H1 (cell line): ENCODE measurements at regions not wholly inside any gene's neighbourhood (a gene's known extent, or its start where the extent isn't known, plus 50 kb on each side); places are given as distances from the start of the nearest gene placed in this dataset.
"Not testable (repeated sequence)": the region's sequence is repeated elsewhere in the genome, so short reads cannot be mapped to it uniquely, and the experiment has no call there.

ENCODE experiments used
- CTCF ChIA-PET: fragments of 300-600 bp; sonication (Branson Sonifier 250); formaldehyde crosslinking; loops from one replicate; lab custom pipeline; 2021; ENCODE audit not compliant: partially characterized antibody; lab: Charles Lee
- POLR2A ChIA-PET: fragments of 300-600 bp; sonication (Branson Sonifier 250); formaldehyde crosslinking; loops from one replicate; lab custom pipeline; 2021; ENCODE audit warnings: inconsistent platforms; ENCODE audit not compliant: partially characterized antibody; lab: Charles Lee
- DNase-seq, 2 experiments: peaks; one replicate each; pipeline versions ENCODE4 v3.0.0 to v3.0.0-alpha.2; 2010 to 2022; ENCODE audit warnings: low spot score in 2 of 2, low read depth in 1 of 2, mixed read lengths in 1 of 2
- FAIRE-seq: peaks from 2 replicates; lab custom pipeline; 2011; peaks lifted over from hg19 to GRCh38; lab: Jason Lieb, UNC
- H2AFZ ChIP-seq: 2 replicates; pipeline ENCODE4 v1.8.1; 2012; ENCODE audit warnings: low read length, inconsistent platforms
- H2AK5ac ChIP-seq: 2 replicates; pipeline ENCODE4 v1.6.1; 2013; ENCODE audit warnings: low read depth, low read length
- H2BK120ac ChIP-seq: replicated peaks from 2 replicates; pipeline ENCODE3; 2013; ENCODE audit warnings: low read depth, low read length, inconsistent platforms
- H2BK12ac ChIP-seq: 2 replicates; pipeline ENCODE4 v1.6.1; 2013; ENCODE audit warnings: low read depth, low read length
- H2BK15ac ChIP-seq: 2 replicates; pipeline ENCODE4 v1.6.1; 2013; ENCODE audit warnings: low read length
- H2BK20ac ChIP-seq: 2 replicates; pipeline ENCODE4 v1.6.1; 2013; ENCODE audit warnings: low read length
- H2BK5ac ChIP-seq: 2 replicates; pipeline ENCODE4 v1.6.1; 2013; ENCODE audit warnings: low read depth, low read length
- H3K14ac ChIP-seq: 2 replicates; pipeline ENCODE4 v1.6.1; 2013; ENCODE audit warnings: inconsistent platforms; ENCODE audit not compliant: insufficient read length
- H3K18ac ChIP-seq: 2 replicates; pipeline ENCODE4 v1.6.1; 2013; ENCODE audit warnings: low read length; ENCODE audit errors: extremely low read depth
- H3K23ac ChIP-seq: 2 replicates; pipeline ENCODE4 v1.6.1; 2013; ENCODE audit warnings: inconsistent platforms; ENCODE audit not compliant: insufficient read length
- H3K23me2 ChIP-seq: 2 replicates; pipeline ENCODE4 v1.6.1; 2013; ENCODE audit warnings: low read depth, low read length
- H3K27ac ChIP-seq: 2 replicates; pipeline ENCODE4 v1.6.1; 2011; ENCODE audit warnings: low read depth, low read length, inconsistent platforms
- H3K27me3 ChIP-seq, 4 experiments: replicated peaks in 1 of 4; 1 replicate in 1 of 4; 2 replicates in 3 of 4; pipeline versions ENCODE4 v1.6.1 to v1.8.1; 2011 to 2013; ENCODE audit warnings: low read length in 3 of 4, mild to moderate bottlenecking in 3 of 4, inconsistent platforms in 2 of 4, mixed read lengths in 2 of 4, moderate library complexity in 1 of 4; ENCODE audit not compliant: control insufficient read depth in 3 of 4, insufficient read depth in 3 of 4; ENCODE audit errors: extremely low read depth in 1 of 4
- H3K36me3 ChIP-seq, 4 experiments: 2 replicates each; pipeline versions ENCODE4 v1.6.1 to v1.8.1; 2011 to 2013; ENCODE audit warnings: mild to moderate bottlenecking in 4 of 4, low read length in 3 of 4, moderate library complexity in 2 of 4, control low read depth in 1 of 4, inconsistent platforms in 1 of 4; ENCODE audit not compliant: insufficient read depth in 4 of 4, control insufficient read depth in 2 of 4
- H3K4ac ChIP-seq: replicated peaks from 2 replicates; pipeline ENCODE3; 2013; ENCODE audit warnings: low read length, low read depth, mixed read lengths, inconsistent platforms; ENCODE audit not compliant: insufficient read length
- H3K4me1 ChIP-seq, 4 experiments: replicated peaks in 1 of 4; 1 replicate in 1 of 4; 2 replicates in 3 of 4; pipeline versions ENCODE4 v1.6.1 to v1.8.1; 2011 to 2013; ENCODE audit warnings: low read length in 3 of 4, inconsistent platforms in 2 of 4, mixed read lengths in 1 of 4; ENCODE audit not compliant: insufficient read depth in 4 of 4, control insufficient read depth in 3 of 4
- H3K4me2 ChIP-seq, 2 experiments: 2 replicates each; pipeline versions ENCODE4 v1.6.1 to v1.8.1; 2011 to 2013; ENCODE audit warnings: low read depth in 2 of 2, low read length in 2 of 2, control low read depth in 1 of 2, inconsistent platforms in 1 of 2, mild to moderate bottlenecking in 1 of 2; ENCODE audit not compliant: insufficient read depth in 1 of 2
- H3K4me3 ChIP-seq, 4 experiments: fragments of 200-600, 300-600 bp in 1 of 4; sonication (generic), shearing (Covaris generic), sonication (Bioruptor Twin) in 1 of 4; 2 replicates each; pipeline versions ENCODE4 v1.5.1 to v1.8.1; 2011 to 2016; ENCODE audit warnings: low read length in 4 of 4, low read depth in 3 of 4, control low read depth in 2 of 4, inconsistent platforms in 2 of 4, mild to moderate bottlenecking in 2 of 4, mixed read lengths in 1 of 4, moderate library complexity in 1 of 4; ENCODE audit not compliant: insufficient read depth in 2 of 4; ENCODE audit errors: extremely low read depth in 1 of 4
- H3K56ac ChIP-seq: replicated peaks from 2 replicates; pipeline ENCODE3; 2013; ENCODE audit warnings: low read depth, mild to moderate bottlenecking, mixed read lengths, low read length, inconsistent platforms; ENCODE audit not compliant: insufficient read length
- H3K79me1 ChIP-seq: 2 replicates; pipeline ENCODE4 v1.6.1; 2013; ENCODE audit warnings: low read depth, low read length, control low read depth
- H3K79me2 ChIP-seq, 2 experiments: 2 replicates each; pipeline versions ENCODE4 v1.6.1 to v1.8.1; 2012 to 2013; ENCODE audit warnings: low read length in 2 of 2, mild to moderate bottlenecking in 2 of 2, inconsistent platforms in 1 of 2; ENCODE audit not compliant: insufficient read depth in 2 of 2, control insufficient read depth in 1 of 2
- H3K9ac ChIP-seq, 4 experiments: replicated peaks in 1 of 4; 1 replicate in 1 of 4; 2 replicates in 3 of 4; pipeline versions ENCODE4 v1.6.1 to v1.8.1; 2011 to 2013; ENCODE audit warnings: low read depth in 3 of 4, low read length in 3 of 4, control low read depth in 2 of 4, mild to moderate bottlenecking in 2 of 4, moderate library complexity in 2 of 4, inconsistent platforms in 1 of 4; ENCODE audit errors: extremely low read depth in 1 of 4
- H3K9me3 ChIP-seq, 2 experiments: 2 replicates each; pipeline versions ENCODE4 v1.6.1 to v1.8.1; 2012 to 2013; ENCODE audit warnings: mild to moderate bottlenecking in 2 of 2, moderate library complexity in 2 of 2, control low read depth in 1 of 2, inconsistent platforms in 1 of 2, low read depth in 1 of 2, low read length in 1 of 2, mixed read lengths in 1 of 2; ENCODE audit not compliant: insufficient read depth in 2 of 2
- H4K20me1 ChIP-seq, 2 experiments: replicated peaks in 1 of 2; 2 replicates each; pipeline versions ENCODE3 to v1.8.1; 2011 to 2013; ENCODE audit warnings: inconsistent platforms in 2 of 2, low read length in 2 of 2, mild to moderate bottlenecking in 1 of 2; ENCODE audit not compliant: insufficient read depth in 2 of 2, control insufficient read depth in 1 of 2
- H4K5ac ChIP-seq: 2 replicates; pipeline ENCODE4 v1.6.1; 2013; ENCODE audit warnings: low read length, low read depth, mixed read lengths, inconsistent platforms; ENCODE audit not compliant: insufficient read length
- H4K8ac ChIP-seq: 2 replicates; pipeline ENCODE4 v1.8.0; 2013; ENCODE audit warnings: mild to moderate bottlenecking, moderate library complexity, low read length, inconsistent platforms; ENCODE audit not compliant: insufficient read depth; ENCODE audit errors: extremely low read depth
- H4K91ac ChIP-seq: replicated peaks from 2 replicates; pipeline ENCODE3; 2013; ENCODE audit warnings: low read length, mixed read lengths, inconsistent platforms; ENCODE audit not compliant: insufficient read length
- WGBS, 2 experiments: shearing (Covaris generic) in 1 of 2; methylation state at CpG; one replicate each; pipeline versions ENCODE4 v1.1.6 to v1.1.7; 2013 to 2015; ENCODE audit warnings: low lambda C conversion rate in 2 of 2, mixed read lengths in 2 of 2, inconsistent platforms in 1 of 2, low coverage in 1 of 2, missing lambda C conversion rate in 1 of 2; ENCODE audit not compliant: insufficient replicate concordance in 2 of 2, insufficient coverage in 1 of 2, insufficient read length in 1 of 2; ENCODE audit errors: extremely low coverage in 1 of 2, missing lambda C conversion rate in 1 of 2; 5-methylcytosine and 5-hydroxymethylcytosine counted together

DNA sequence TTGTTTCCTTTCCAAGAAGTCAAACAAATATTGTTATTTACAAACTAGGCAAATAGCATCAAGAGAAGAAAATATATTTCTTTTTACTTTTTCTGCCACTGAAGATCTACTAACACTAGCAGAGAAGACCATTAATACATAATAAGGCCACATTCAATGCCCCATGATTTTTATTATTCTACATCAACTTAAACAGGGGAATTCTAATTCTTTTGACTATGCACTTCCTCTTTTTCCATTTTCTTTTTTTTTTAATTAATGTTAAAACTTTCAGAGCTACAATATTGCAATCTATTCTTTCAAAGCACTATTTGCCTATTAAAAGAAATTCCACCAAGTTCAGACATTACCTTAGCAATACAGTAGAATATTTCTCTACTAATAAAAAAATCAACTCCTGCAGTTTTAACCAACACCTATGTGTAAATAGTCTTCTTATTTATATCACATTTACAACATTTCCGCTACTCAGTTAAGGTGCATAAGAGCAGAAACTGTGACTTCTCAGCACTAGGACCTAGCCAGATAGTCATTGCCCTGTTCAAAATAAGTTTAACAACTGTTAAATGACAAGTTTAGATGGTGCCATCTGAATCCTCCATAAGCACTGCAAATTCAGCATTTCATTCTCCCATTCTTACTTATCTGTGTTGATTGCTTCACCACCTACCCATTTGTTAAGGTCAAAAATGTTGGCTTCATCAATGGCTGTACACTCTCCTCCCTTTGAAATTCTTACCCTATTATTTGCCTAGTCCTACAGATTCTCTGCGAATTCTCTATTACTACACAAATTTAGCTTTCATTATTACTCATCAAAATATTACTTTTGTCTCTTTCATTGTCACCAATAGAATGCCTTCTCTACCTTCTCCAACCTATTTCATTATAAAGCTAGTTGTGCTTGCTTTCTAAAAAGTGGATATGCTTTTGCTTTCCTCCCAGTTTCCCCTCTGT is 90.1 kb downstream of the SPDYE17 start:
- H2BK12ac ChIP-seq, H3K4ac ChIP-seq, H2BK120ac ChIP-seq, H2BK15ac ChIP-seq, DNase-seq, H3K79me2 ChIP-seq, H3K56ac ChIP-seq, H3K14ac ChIP-seq, H3K4me1 ChIP-seq, H3K36me3 ChIP-seq, H2AFZ ChIP-seq, H4K5ac ChIP-seq, H4K20me1 ChIP-seq, H3K18ac ChIP-seq, H3K79me1 ChIP-seq, H3K4me2 ChIP-seq, H3K23ac ChIP-seq, H4K8ac ChIP-seq, FAIRE-seq, H2AK5ac ChIP-seq, POLR2A ChIA-PET, H3K27ac ChIP-seq, H2BK20ac ChIP-seq, H4K91ac ChIP-seq, H3K27me3 ChIP-seq, H3K9me3 ChIP-seq, H3K23me2 ChIP-seq, H2BK5ac ChIP-seq, H3K9ac ChIP-seq, H3K4me3 ChIP-seq, CTCF ChIA-PET: not testable (repeated sequence)
- WGBS, 2 experiments = 100% methylated on average over 1 of the region's 2 CpGs; no CpG with 5 or more reads in 1 of the 2 experiments

- H3K9me3 ChIP-seq, H3K14ac ChIP-seq, H3K79me1 ChIP-seq, H2BK15ac ChIP-seq, H3K23ac ChIP-seq, H3K36me3 ChIP-seq, H3K27ac ChIP-seq, POLR2A ChIA-PET, H4K20me1 ChIP-seq, H2AFZ ChIP-seq, H3K4ac ChIP-seq, H4K5ac ChIP-seq, H4K8ac ChIP-seq, H3K9ac ChIP-seq, H2BK12ac ChIP-seq, H3K18ac ChIP-seq, H2BK120ac ChIP-seq, DNase-seq, H4K91ac ChIP-seq, H3K4me3 ChIP-seq, H3K4me1 ChIP-seq, H3K56ac ChIP-seq, H3K4me2 ChIP-seq, H3K79me2 ChIP-seq, H2AK5ac ChIP-seq, H2BK20ac ChIP-seq, FAIRE-seq, H2BK5ac ChIP-seq, H3K23me2 ChIP-seq, CTCF ChIA-PET, H3K27me3 ChIP-seq: not testable (repeated sequence)
- WGBS, 2 experiments = 90% methylated on average over 1 of the region's 3 CpGs; no CpG with 5 or more reads in 1 of the 2 experiments
These were observed 94.4 kb downstream of the SPDYE17 start for GRCh38 chr7:76937781-76938180.
